ENCODE measurements at regions not wholly inside any gene's neighbourhood (a gene's known extent, or its start where the extent isn't known, plus 50 kb on each side); places are given as distances from the start of the nearest gene placed in this dataset.

GRCh38 chr16:25403852-25404251 is 146.2 kb upstream of the ZKSCAN2 start:
- TF ChIP-seq POLR2AphosphoS5 (IDR thresholded peaks at IDR 0.05; ENCODE audit: low read depth, low read length): no peak
- no peak for TF ChIP-seq TCF12 (IDR thresholded peaks at IDR 0.05)
- TF ChIP-seq RCOR1 (IDR thresholded peaks at IDR 0.05; ENCODE audit: low read length): no peak
- no peak for TF ChIP-seq YY1 (IDR thresholded peaks at IDR 0.05; ENCODE audit: low read depth)
- TF ChIP-seq CTCF (IDR thresholded peaks at IDR 0.05): no peak

All from SK-N-SH (cell line).